Loucy (cell line): ENCODE measurements at regions not wholly inside any gene's neighbourhood (a gene's known extent, or its start where the extent isn't known, plus 50 kb on each side); places are given as distances from the start of the nearest gene placed in this dataset.

ENCODE experiments used
- CTCF ChIP-seq: fragments of 200-600 bp; sonication (generic); conservative IDR thresholded peaks from 2 replicates; pipeline ENCODE4 v1.5.1; 2014; ENCODE audit warnings: mild to moderate bottlenecking, antibody characterized with exemption, low read length
- EZH2phosphoT487 ChIP-seq: fragments of 200-600 bp; IDR thresholded peaks from 2 replicates; pipeline ENCODE4 v1.6.1; 2018; ENCODE audit warnings: antibody characterized with exemption, mild to moderate bottlenecking, moderate library complexity, borderline replicate concordance

- TF ChIP-seq CTCF (no peak), EZH2phosphoT487 (no peak)
Observed at GRCh38 chr18:66958309-66958708, 354.4 kb upstream of the CDH19 start.
